Testis (tissue), 2 donors: ENCODE measurements at regions not wholly inside any gene's neighbourhood (a gene's known extent, or its start where the extent isn't known, plus 50 kb on each side); places are given as distances from the start of the nearest gene placed in this dataset.
"Not testable (repeated sequence)": the region's sequence is repeated elsewhere in the genome, so short reads cannot be mapped to it uniquely, and the experiment has no call there.

Experiments
- DNase-seq: peaks from one replicate; pipeline ENCODE4 v3.0.0-alpha.2; 2019
- H3K27ac ChIP-seq, 2 donors: fragments of 200-600 bp; sonication (generic); one replicate each; pipeline ENCODE4 v1.5.1; 2019
- H3K27me3 ChIP-seq: fragments of 200-600 bp; sonication (generic); one replicate; pipeline ENCODE4 v1.5.1; 2019
- H3K36me3 ChIP-seq: fragments of 200-600 bp; sonication (generic); one replicate; pipeline ENCODE4 v1.5.1; 2017; ENCODE audit warnings: low read depth; ENCODE audit errors: missing control alignments
- H3K4me1 ChIP-seq: fragments of 200-600 bp; sonication (generic); one replicate; pipeline ENCODE4 v1.5.1; 2019
- H3K4me3 ChIP-seq, 2 donors: fragments of 200-600 bp; sonication (generic); one replicate each; pipeline ENCODE4 v1.5.1; 2017 to 2019
- H3K9me3 ChIP-seq: fragments of 200-600 bp; sonication (generic); one replicate; pipeline ENCODE4 v1.5.1; 2017
- CTCF ChIP-seq, 3 experiments: fragments of 450-650 bp in 2 of 3; fragments of 200-600 bp in 1 of 3; sonication (generic) in 1 of 3; IDR thresholded peaks; one replicate each; pipeline ENCODE4 v1.5.1; 2016 to 2019; ENCODE audit warnings: antibody characterized with exemption in 3 of 3, mild to moderate bottlenecking in 2 of 3, moderate library complexity in 1 of 3
- POLR2A ChIP-seq: fragments of 450-650 bp; IDR thresholded peaks from one replicate; pipeline ENCODE4 v1.6.1; 2017; ENCODE audit warnings: antibody characterized with exemption, mild to moderate bottlenecking, moderate library complexity
- WGBS, 2 donors: methylation state at CpG; one replicate each; pipeline ENCODE4 v1.1.5; 2018; 5-methylcytosine and 5-hydroxymethylcytosine counted together
- intact Hi-C: fragments of 100-400 bp; cut with DNase I; formaldehyde crosslinking; loops from one replicate; pipeline ENCODE4 v1.15.1; 2023; ENCODE audit warnings: low total_unique reads

GRCh38 chr6:137978252-137978896 lies 111.3 kb downstream of the TNFAIP3 start:
- H3K4me1 ChIP-seq: no peaks in the 10 kb centered on the region
- intact Hi-C loops: no loop called here
- WGBS, 2 donors: 68 to 73% methylated on average over 8 of the region's 8 CpGs
- H3K27ac ChIP-seq: no peak overlapping the region
- no peak overlapping the region for H3K4me3 ChIP-seq
- TF ChIP-seq POLR2A (no peak), CTCF (IDR thresholded peaks at IDR 0.05) (no peak)
- no peaks in the 10 kb centered on the region for H3K9me3 ChIP-seq
- no peaks in the 10 kb centered on the region for H3K27me3 ChIP-seq
- H3K36me3 ChIP-seq: no peaks in the 10 kb centered on the region
- DNase-seq: no peak

- H3K27ac ChIP-seq, H3K4me3 ChIP-seq, H3K4me1 ChIP-seq, intact Hi-C loops, H3K27me3 ChIP-seq, DNase-seq, H3K9me3 ChIP-seq, H3K36me3 ChIP-seq: not testable (repeated sequence)
- 90 to 93% methylated on average over 6 of the region's 6 CpGs for WGBS, 2 donors
Observed at GRCh38 chr6:137979263-137979662, 112.2 kb downstream of the TNFAIP3 start.

GRCh38 chr6:137980777-137981176 lies 113.7 kb downstream of the TNFAIP3 start:
- intact Hi-C loops: no loop called here
- Histone ChIP-seq H3K4me1 (no peaks in the 10 kb centered on the region), H3K27me3 (no peaks in the 10 kb centered on the region), H3K27ac (no peak overlapping the region), H3K4me3 (no peak overlapping the region), H3K9me3 (no peaks in the 10 kb centered on the region), H3K36me3 (no peaks in the 10 kb centered on the region)
- DNase-seq: no peak
- 95 to 100% methylated on average over 1 of the region's 1 CpG for WGBS, 2 donors
- TF ChIP-seq POLR2A (no peak), CTCF (IDR thresholded peaks at IDR 0.05) (no peak)

- 76 to 81% methylated on average over 3 of the region's 3 CpGs for WGBS, 2 donors
- no peaks in the 10 kb centered on the region for H3K9me3 ChIP-seq
- H3K27me3 ChIP-seq: no peaks in the 10 kb centered on the region
- no peaks in the 10 kb centered on the region for H3K4me1 ChIP-seq
- DNase-seq: no peak
- H3K27ac ChIP-seq: no peak overlapping the region
- intact Hi-C loops: no loop called here
- H3K4me3 ChIP-seq: no peak overlapping the region
- no peak for TF ChIP-seq CTCF (IDR thresholded peaks at IDR 0.05)
- no peak for TF ChIP-seq POLR2A
- no peaks in the 10 kb centered on the region for H3K36me3 ChIP-seq
Observed at GRCh38 chr6:137981758-137982157, 114.7 kb downstream of the TNFAIP3 start.

- WGBS, 2 donors: 56 to 66% methylated on average over 12 of the region's 12 CpGs
- TF ChIP-seq POLR2A (no peak), CTCF (IDR thresholded peaks at IDR 0.05) (no peak)
- H3K4me3 ChIP-seq: no peak overlapping the region
- intact Hi-C loops: no loop called here
- no peaks in the 10 kb centered on the region for H3K9me3 ChIP-seq
- no peak overlapping the region for H3K27ac ChIP-seq
- DNase-seq: no peak
- no peaks in the 10 kb centered on the region for H3K36me3 ChIP-seq
- H3K27me3 ChIP-seq: no peaks in the 10 kb centered on the region
- no peaks in the 10 kb centered on the region for H3K4me1 ChIP-seq
Observed at GRCh38 chr6:137982418-137983189, 115.5 kb downstream of the TNFAIP3 start.
